T-helper 17 cell (primary cell): ENCODE measurements at regions not wholly inside any gene's neighbourhood (a gene's known extent, or its start where the extent isn't known, plus 50 kb on each side); places are given as distances from the start of the nearest gene placed in this dataset.

Source experiments
- ATAC-seq: fragments of 150-1000 bp; cut with Tn5 transposase; 2 replicates; pipeline ENCODE4 v1.10.0; 2021; ENCODE audit warnings: mild to moderate bottlenecking, moderate library complexity
- DNase-seq, 3 donors: peaks; one replicate each; pipeline versions ENCODE4 v3.0.0 to v3.0.0-alpha.2; 2020 to 2021
- H3K9me3 ChIP-seq: one replicate; pipeline ENCODE4 v1.7.0; 2013; ENCODE audit warnings: low read length, mild to moderate bottlenecking; ENCODE audit not compliant: control insufficient read depth, poor library complexity, severe bottlenecking
- H3K27ac Mint-ChIP-seq: one replicate; pipeline ENCODE4 v1.8.0; 2022; ENCODE audit warnings: mild to moderate bottlenecking, moderate library complexity, mixed read lengths
- H3K27me3 Mint-ChIP-seq: one replicate; pipeline ENCODE4 v1.8.0; 2022; ENCODE audit warnings: mixed read lengths
- H3K36me3 Mint-ChIP-seq: one replicate; pipeline ENCODE4 v1.8.0; 2022; ENCODE audit warnings: low read depth, mixed read lengths
- H3K4me1 Mint-ChIP-seq: one replicate; pipeline ENCODE4 v1.8.0; 2022; ENCODE audit warnings: mild to moderate bottlenecking, mixed read lengths
- H3K4me3 Mint-ChIP-seq: one replicate; pipeline ENCODE4 v1.8.0; 2022; ENCODE audit warnings: mild to moderate bottlenecking, moderate library complexity, mixed read lengths

- Mint-ChIP-seq H3K27me3 (no peaks in the 10 kb centered on the region), H3K36me3 (no peaks in the 10 kb centered on the region), H3K4me1 (no peaks in the 10 kb centered on the region), H3K4me3 (no peak overlapping the region), H3K27ac (no peak overlapping the region)
- ATAC-seq (no peak), DNase-seq (no peak)
- H3K9me3 ChIP-seq, result no peaks in the 10 kb centered on the region
Observed at GRCh38 chrX:7789200-7789599, 53.8 kb upstream of the VCX start.

- Mint-ChIP-seq H3K4me1 (no peaks in the 10 kb centered on the region), H3K4me3 (no peak overlapping the region), H3K36me3 (no peaks in the 10 kb centered on the region), H3K27me3 (no peaks in the 10 kb centered on the region), H3K27ac (no peak overlapping the region)
- ATAC-seq (no peak), DNase-seq (no peak)
- no peaks in the 10 kb centered on the region for H3K9me3 ChIP-seq
Observed at GRCh38 chrX:7788334-7788733, 54.6 kb upstream of the VCX start.

GRCh38 chrX:7787714-7788113, 55.3 kb upstream of the VCX start:
- H3K36me3 Mint-ChIP-seq, result no peaks in the 10 kb centered on the region
- H3K4me1 Mint-ChIP-seq, result no peaks in the 10 kb centered on the region
- no peak overlapping the region for H3K4me3 Mint-ChIP-seq
- no peak for DNase-seq
- H3K27me3 Mint-ChIP-seq, result no peaks in the 10 kb centered on the region
- ATAC-seq, result no peak
- no peaks in the 10 kb centered on the region for H3K9me3 ChIP-seq
- H3K27ac Mint-ChIP-seq, result no peak overlapping the region

GRCh38 chrX:7784580-7784979, 58.4 kb upstream of the VCX start:
- no peaks in the 10 kb centered on the region for H3K9me3 ChIP-seq
- ATAC-seq (no peak), DNase-seq (no peak)
- Mint-ChIP-seq H3K4me1 (no peaks in the 10 kb centered on the region), H3K27me3 (no peaks in the 10 kb centered on the region), H3K4me3 (no peak overlapping the region), H3K36me3 (no peaks in the 10 kb centered on the region), H3K27ac (no peak overlapping the region)

- Mint-ChIP-seq H3K36me3 (no peaks in the 10 kb centered on the region), H3K4me1 (no peaks in the 10 kb centered on the region), H3K4me3 (no peak overlapping the region), H3K27me3 (no peaks in the 10 kb centered on the region), H3K27ac (no peak overlapping the region)
- DNase-seq, result no peak
- no peaks in the 10 kb centered on the region for H3K9me3 ChIP-seq
- ATAC-seq, result no peak
Observed at GRCh38 chrX:7779644-7780043, 63.3 kb upstream of the VCX start.

GRCh38 chrX:7775987-7776386, 67.0 kb upstream of the VCX start:
- H3K9me3 ChIP-seq, result no peaks in the 10 kb centered on the region
- Mint-ChIP-seq H3K4me3 (no peak overlapping the region), H3K36me3 (no peaks in the 10 kb centered on the region), H3K4me1 (no peaks in the 10 kb centered on the region), H3K27me3 (no peaks in the 10 kb centered on the region), H3K27ac (no peak overlapping the region)
- ATAC-seq (no peak), DNase-seq (no peak)

GRCh38 chrX:7771788-7772438, 71.1 kb upstream of the VCX start:
- no peak for DNase-seq
- Mint-ChIP-seq H3K4me3 (no peak overlapping the region), H3K27me3 (no peaks in the 10 kb centered on the region), H3K27ac (no peak overlapping the region), H3K36me3 (no peaks in the 10 kb centered on the region), H3K4me1 (no peaks in the 10 kb centered on the region)
- no peak for ATAC-seq
- H3K9me3 ChIP-seq, result no peaks in the 10 kb centered on the region

GRCh38 chrX:7759830-7760229, 83.1 kb upstream of the VCX start:
- DNase-seq (no peak), ATAC-seq (no peak)
- Mint-ChIP-seq H3K4me1 (no peaks in the 10 kb centered on the region), H3K27me3 (no peaks in the 10 kb centered on the region), H3K4me3 (no peak overlapping the region), H3K36me3 (no peaks in the 10 kb centered on the region), H3K27ac (no peak overlapping the region)
- H3K9me3 ChIP-seq, result no peaks in the 10 kb centered on the region

- Mint-ChIP-seq H3K27ac (no peak overlapping the region), H3K4me3 (no peak overlapping the region), H3K4me1 (no peaks in the 10 kb centered on the region)
Observed at GRCh38 chrX:7746856-7747255, 96.1 kb upstream of the VCX start.

GRCh38 chrX:7730071-7730470, 112.9 kb upstream of the VCX start:
- no peaks in the 10 kb centered on the region for H3K27me3 Mint-ChIP-seq
- H3K4me3 Mint-ChIP-seq, result no peak overlapping the region
- no peaks in the 10 kb centered on the region for H3K9me3 ChIP-seq
- DNase-seq (no peak), ATAC-seq (no peak)
- no peaks in the 10 kb centered on the region for H3K4me1 Mint-ChIP-seq
- no peaks in the 10 kb centered on the region for H3K36me3 Mint-ChIP-seq
- H3K27ac Mint-ChIP-seq, result no peak overlapping the region

More at GRCh38 chrX:7746856-7747255, 96.1 kb upstream of the VCX start:
- no peaks in the 10 kb centered on the region for H3K27me3 Mint-ChIP-seq
- no peaks in the 10 kb centered on the region for H3K36me3 Mint-ChIP-seq
- no peaks in the 10 kb centered on the region for H3K9me3 ChIP-seq
- ATAC-seq, result no peak
- no peak for DNase-seq

- Mint-ChIP-seq H3K27me3 (no peaks in the 10 kb centered on the region), H3K36me3 (no peaks in the 10 kb centered on the region), H3K4me3 (no peak overlapping the region), H3K27ac (no peak overlapping the region), H3K4me1 (no peaks in the 10 kb centered on the region)
- DNase-seq, result no peak
- no peak for ATAC-seq
- no peaks in the 10 kb centered on the region for H3K9me3 ChIP-seq
Observed at GRCh38 chrX:7720519-7720918, 122.5 kb upstream of the VCX start.

- H3K9me3 ChIP-seq, result no peaks in the 10 kb centered on the region
- no peak for ATAC-seq
- no peaks in the 10 kb centered on the region for H3K27me3 Mint-ChIP-seq
- no peaks in the 10 kb centered on the region for H3K36me3 Mint-ChIP-seq
- no peaks in the 10 kb centered on the region for H3K4me1 Mint-ChIP-seq
- no peak overlapping the region for H3K4me3 Mint-ChIP-seq
- no peak overlapping the region for H3K27ac Mint-ChIP-seq
- DNase-seq, result no peak
Observed at GRCh38 chrX:7714351-7714750, 128.6 kb upstream of the VCX start.

- Mint-ChIP-seq H3K36me3 (no peaks in the 10 kb centered on the region), H3K4me1 (no peaks in the 10 kb centered on the region), H3K4me3 (no peak overlapping the region), H3K27me3 (no peaks in the 10 kb centered on the region), H3K27ac (no peak overlapping the region)
- ATAC-seq, result no peak
- no peak for DNase-seq
- H3K9me3 ChIP-seq, result no peaks in the 10 kb centered on the region
Observed at GRCh38 chrX:7711167-7711566, 131.8 kb upstream of the VCX start.

- no peaks in the 10 kb centered on the region for H3K9me3 ChIP-seq
- H3K4me1 Mint-ChIP-seq, result no peaks in the 10 kb centered on the region
- no peak overlapping the region for H3K27ac Mint-ChIP-seq
- no peaks in the 10 kb centered on the region for H3K36me3 Mint-ChIP-seq
- DNase-seq, result no peak
- H3K27me3 Mint-ChIP-seq, result no peaks in the 10 kb centered on the region
- no peak overlapping the region for H3K4me3 Mint-ChIP-seq
- no peak for ATAC-seq
Observed at GRCh38 chrX:7709845-7710244, 133.1 kb upstream of the VCX start.
